ENCODE measurements at regions not wholly inside any gene's neighbourhood (a gene's known extent, or its start where the extent isn't known, plus 50 kb on each side); places are given as distances from the start of the nearest gene placed in this dataset.
"Not testable (repeated sequence)": the region's sequence is repeated elsewhere in the genome, so short reads cannot be mapped to it uniquely, and the experiment has no call there.

DNA sequence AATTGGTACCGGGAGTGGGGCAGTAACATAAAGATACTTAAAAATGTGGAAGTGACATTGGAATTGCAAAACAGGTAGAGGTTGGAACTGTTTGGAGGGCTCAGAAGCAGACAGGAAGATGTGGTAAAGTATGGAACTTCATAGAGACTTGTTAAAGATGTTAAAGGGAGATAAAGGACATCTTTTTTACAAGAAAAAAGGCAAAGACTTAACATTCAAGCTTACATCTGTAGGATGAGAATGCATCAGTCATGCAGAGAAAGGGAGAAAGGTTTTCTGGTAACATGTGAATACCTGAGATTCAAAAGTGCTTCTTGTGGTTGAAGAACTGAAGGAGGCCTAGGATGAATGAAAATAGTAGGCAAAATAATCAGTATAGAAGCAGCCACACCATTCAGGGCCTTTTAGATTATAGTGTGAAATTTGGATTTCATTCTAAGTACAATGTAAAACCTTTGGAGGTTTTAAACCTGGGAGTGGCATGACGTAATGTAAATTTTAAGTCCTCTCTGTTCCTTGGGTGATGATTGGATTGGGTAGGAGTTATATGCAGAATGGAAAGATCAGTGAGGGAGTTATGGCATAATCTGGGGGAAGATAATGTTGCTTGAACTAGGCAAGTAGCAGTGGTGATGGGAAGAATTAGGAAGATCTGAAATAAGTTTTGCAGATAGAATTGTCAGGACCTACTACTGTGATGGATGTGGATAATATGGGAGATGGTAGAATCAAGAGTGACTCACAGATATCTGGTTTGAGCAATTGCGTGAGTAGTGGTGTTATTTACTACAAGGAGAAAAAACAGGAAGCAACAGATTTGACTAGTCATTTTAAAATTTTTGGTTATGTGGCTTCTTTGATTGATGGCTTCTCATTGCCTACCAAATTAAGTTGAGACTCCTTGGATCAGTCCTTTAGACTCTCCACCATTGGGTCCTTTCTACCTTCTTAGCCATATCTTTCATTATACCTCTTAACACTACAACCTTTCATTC, 138.7 kb downstream of the VSIG4 start:
- Histone ChIP-seq H3K27me3 (peaks cover 18 to 78% (median 62%) of the 10 kb centered on the region in 11 experiments; a peak in 21 of 22 replicates), H3K4me1 (peaks cover 0 to 19% (median 0%) of the 10 kb centered on the region in 10 experiments; a peak in 7 of 20 replicates), H3K27ac (peak overlapping the region in 2 of 11 experiments; percentile 12 to 52; a peak in 2 of 22 replicates), H3K4me2 (peak overlapping the region in 2 of 11 experiments; percentile 2 to 15; a peak in 2 of 22 replicates), H3K9ac (no peak overlapping the region), H3K36me3 (no peaks in the 10 kb centered on the region), H3K9me3 (replicated peaks in 1 of 11) (peaks cover 0 to 19% (median 4%) of the 10 kb centered on the region in 11 experiments; a peak in 9 of 22 replicates), H3K4me3 (no peak overlapping the region), H4K20me1 (no peaks in the 10 kb centered on the region)
- TF ChIP-seq Cebpa-rat (IDR thresholded peaks at IDR 0.05), result no peak

GRCh38 chrX:65894133-65894532, 145.7 kb downstream of the VSIG4 start:
- Histone ChIP-seq H3K27ac (no peak overlapping the region), H3K4me2 (no peak overlapping the region), H4K20me1 (no peaks in the 10 kb centered on the region), H3K4me1 (no peaks in the 10 kb centered on the region), H3K27me3 (peaks cover 11 to 42% (median 29%) of the 10 kb centered on the region in 11 experiments; a peak in 19 of 22 replicates), H3K9ac (no peak overlapping the region), H3K4me3 (no peak overlapping the region), H3K9me3 (replicated peaks in 1 of 11) (peaks cover 0 to 20% (median 8%) of the 10 kb centered on the region in 11 experiments; a peak in 8 of 22 replicates), H3K36me3 (no peaks in the 10 kb centered on the region)
- no peak for TF ChIP-seq Cebpa-rat (IDR thresholded peaks at IDR 0.05)

DNA sequence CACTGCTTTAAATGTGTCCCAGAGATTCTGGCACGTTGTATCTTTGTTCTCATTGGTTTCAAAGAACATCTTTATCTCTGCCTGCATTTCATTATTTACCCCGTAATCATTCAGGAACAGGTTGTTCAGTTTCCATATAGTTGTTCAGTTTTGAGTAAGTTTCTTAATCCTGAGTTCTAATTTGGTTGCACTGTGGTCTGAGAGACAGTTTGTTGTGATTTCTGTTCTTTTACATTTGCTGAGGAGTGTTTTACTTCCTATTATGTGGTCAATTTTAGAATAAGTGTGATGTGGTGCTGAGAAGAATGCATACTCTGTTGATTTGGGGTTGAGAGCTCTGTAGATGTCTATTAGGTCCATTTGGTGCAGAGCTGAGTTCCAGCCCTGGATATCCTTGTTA, 148.1 kb downstream of the VSIG4 start:
- H3K36me3 ChIP-seq, H4K20me1 ChIP-seq, H3K27ac ChIP-seq, H3K4me3 ChIP-seq, H3K4me2 ChIP-seq, H3K4me1 ChIP-seq, H3K9ac ChIP-seq: not testable (repeated sequence)
- peaks cover 0 to 37% (median 19%) of the 10 kb centered on the region in 11 experiments; a peak in 18 of 22 replicates for H3K27me3 ChIP-seq
- H3K9me3 ChIP-seq (replicated peaks in 1 of 11), result peaks cover 0 to 20% (median 8%) of the 10 kb centered on the region in 11 experiments; a peak in 8 of 22 replicates

DNA sequence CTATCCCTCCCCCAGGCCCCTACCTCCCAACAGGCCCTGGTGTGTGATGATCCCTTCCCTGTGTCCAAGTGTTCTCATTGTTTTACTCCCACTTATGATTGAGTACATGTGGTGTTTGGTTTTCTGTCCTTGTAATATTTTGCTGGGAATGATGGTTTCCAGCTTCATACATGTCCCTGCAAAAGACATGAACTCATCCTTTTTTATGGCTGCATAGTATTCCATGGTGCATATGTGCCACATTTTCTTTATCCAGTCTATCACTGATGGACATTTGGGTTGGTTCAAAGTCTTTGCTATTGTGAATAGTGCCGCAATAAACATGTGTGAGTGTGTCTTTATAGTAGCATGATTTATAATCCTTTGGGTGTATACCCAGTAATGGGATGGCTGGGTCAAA, 151.7 kb downstream of the VSIG4 start:
- not testable (repeated sequence) for H3K9ac ChIP-seq

DNA sequence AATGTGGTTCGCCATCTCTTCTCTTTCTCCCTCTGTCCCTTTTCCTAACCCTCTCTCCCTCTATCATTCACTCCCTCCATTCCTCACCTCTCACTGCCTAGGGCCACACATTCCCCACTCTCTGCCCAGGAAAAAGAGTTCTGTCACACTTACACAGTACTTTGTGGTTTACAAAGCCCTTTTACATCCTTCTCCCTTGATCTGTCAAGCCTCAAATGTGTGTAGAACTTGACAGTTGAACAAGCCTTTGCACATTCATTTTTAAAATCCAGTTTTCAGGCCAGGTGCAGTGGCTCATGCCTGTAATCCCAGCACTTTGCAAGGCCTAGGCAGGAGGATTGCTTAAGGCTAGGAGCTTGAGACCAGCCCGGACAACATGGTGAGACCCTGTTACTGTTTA, 156.3 kb downstream of the VSIG4 start:
- H3K9ac ChIP-seq, result no peak overlapping the region
- no peak overlapping the region for H3K27ac ChIP-seq
- no peaks in the 10 kb centered on the region for H4K20me1 ChIP-seq
- no peaks in the 10 kb centered on the region for H3K9me3 ChIP-seq (replicated peaks in 1 of 11)
- H3K4me3 ChIP-seq, result no peak overlapping the region
- no peak for TF ChIP-seq Cebpa-rat (IDR thresholded peaks at IDR 0.05)
- no peak overlapping the region for H3K4me2 ChIP-seq
- H3K4me1 ChIP-seq, result no peaks in the 10 kb centered on the region; a peak in 1 of 20 replicates
- H3K27me3 ChIP-seq, result peaks cover 19 to 85% (median 65%) of the 10 kb centered on the region in 11 experiments; a peak in 20 of 22 replicates
- H3K36me3 ChIP-seq, result no peaks in the 10 kb centered on the region

More for the DNA sequence above, 151.7 kb downstream of the VSIG4 start:
- not testable (repeated sequence) for H3K36me3 ChIP-seq; H3K4me3 ChIP-seq; H4K20me1 ChIP-seq; H3K9me3 ChIP-seq (replicated peaks in 1 of 11); H3K4me1 ChIP-seq; H3K4me2 ChIP-seq; H3K27ac ChIP-seq
- H3K27me3 ChIP-seq, result peaks cover 15 to 60% (median 40%) of the 10 kb centered on the region in 11 experiments; a peak in 19 of 22 replicates

GRCh38 chrX:65879977-65880799, 159.7 kb downstream of the VSIG4 start:
- Histone ChIP-seq H3K4me3 (no peak overlapping the region), H4K20me1 (no peaks in the 10 kb centered on the region), H3K9ac (no peak overlapping the region), H3K27ac (no peak overlapping the region), H3K27me3 (peaks cover 12 to 80% (median 57%) of the 10 kb centered on the region in 11 experiments; a peak in 21 of 22 replicates), H3K4me2 (no peak overlapping the region), H3K9me3 (replicated peaks in 1 of 11) (peaks cover 0 to 6% (median 6%) of the 10 kb centered on the region in 11 experiments; a peak in 11 of 22 replicates), H3K36me3 (no peaks in the 10 kb centered on the region), H3K4me1 (no peaks in the 10 kb centered on the region; a peak in 1 of 20 replicates)
- TF ChIP-seq Cebpa-rat (IDR thresholded peaks at IDR 0.05), result no peak

DNA sequence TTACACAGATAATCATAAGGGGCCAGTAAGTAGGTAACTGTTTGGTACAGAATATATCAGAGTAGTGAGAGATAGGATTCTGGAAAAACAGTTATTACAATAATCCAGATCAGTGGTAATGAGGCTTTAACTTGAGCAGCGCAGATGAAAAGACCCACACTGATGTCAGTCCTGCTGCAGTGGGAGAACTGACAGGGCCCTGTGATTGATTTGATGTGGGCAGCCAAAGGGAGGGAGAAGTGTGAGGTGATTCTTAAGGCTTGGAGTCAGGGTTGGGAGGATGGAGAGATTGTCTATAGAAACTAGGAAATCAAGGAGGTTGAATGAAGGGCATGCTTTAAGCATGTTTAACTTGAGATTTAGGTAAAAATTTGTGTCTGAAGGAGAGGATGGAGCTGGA, 161.4 kb downstream of the VSIG4 start:
- no peak overlapping the region for H3K4me3 ChIP-seq
- no peak overlapping the region for H3K27ac ChIP-seq
- H3K27me3 ChIP-seq, result peaks cover 16 to 80% (median 59%) of the 10 kb centered on the region in 11 experiments; a peak in 21 of 22 replicates
- H3K9ac ChIP-seq, result no peak overlapping the region
- peaks cover 0 to 21% (median 11%) of the 10 kb centered on the region in 11 experiments; a peak in 12 of 22 replicates for H3K9me3 ChIP-seq (replicated peaks in 1 of 11)
- H3K4me1 ChIP-seq, result 0 out of 20 replicates have a peak, but pooled peaks cover 0 to 4% (median 0%) of the 10 kb centered on the region in 10 experiments
- H4K20me1 ChIP-seq, result no peaks in the 10 kb centered on the region
- no peaks in the 10 kb centered on the region for H3K36me3 ChIP-seq
- no peak overlapping the region for H3K4me2 ChIP-seq
- TF ChIP-seq Cebpa-rat (IDR thresholded peaks at IDR 0.05), result no peak

DNA sequence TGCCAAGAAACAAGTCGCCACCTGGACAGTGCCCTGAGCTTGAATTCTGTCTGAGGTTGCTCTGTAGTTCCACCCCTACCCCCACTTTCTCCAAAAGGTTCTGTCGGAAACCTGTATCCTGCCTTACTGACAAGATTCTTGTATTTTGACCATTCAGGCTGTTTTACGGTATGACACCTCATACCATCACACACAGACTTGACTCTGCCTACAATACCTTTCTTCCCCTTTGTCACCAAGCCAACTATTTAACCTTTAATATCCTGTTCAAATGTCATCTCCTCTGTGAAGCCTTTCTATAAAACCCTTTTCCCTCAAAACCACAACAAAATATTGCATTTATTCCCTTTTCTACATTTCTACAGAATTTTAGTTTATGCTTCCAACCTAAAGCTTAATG, 161.9 kb downstream of the VSIG4 start:
- H3K4me1 ChIP-seq, result 0 out of 20 replicates have a peak, but pooled peaks cover 0 to 4% (median 0%) of the 10 kb centered on the region in 10 experiments
- no peak overlapping the region for H3K4me3 ChIP-seq
- no peak for TF ChIP-seq Cebpa-rat (IDR thresholded peaks at IDR 0.05)
- peaks cover 20 to 80% (median 58%) of the 10 kb centered on the region in 11 experiments; a peak in 21 of 22 replicates for H3K27me3 ChIP-seq
- H3K4me2 ChIP-seq, result no peak overlapping the region
- H3K27ac ChIP-seq, result no peak overlapping the region
- H3K9ac ChIP-seq, result no peak overlapping the region
- H4K20me1 ChIP-seq, result no peaks in the 10 kb centered on the region
- peaks cover 0 to 21% (median 11%) of the 10 kb centered on the region in 11 experiments; a peak in 12 of 22 replicates for H3K9me3 ChIP-seq (replicated peaks in 1 of 11)
- H3K36me3 ChIP-seq, result no peaks in the 10 kb centered on the region

- H3K4me2 ChIP-seq, H3K4me1 ChIP-seq, H4K20me1 ChIP-seq, H3K9ac ChIP-seq, H3K27ac ChIP-seq, H3K36me3 ChIP-seq, H3K4me3 ChIP-seq: not testable (repeated sequence)
- peaks cover 0 to 21% (median 11%) of the 10 kb centered on the region in 11 experiments; a peak in 12 of 22 replicates for H3K9me3 ChIP-seq (replicated peaks in 1 of 11)
- H3K27me3 ChIP-seq, result peaks cover 27 to 63% (median 45%) of the 10 kb centered on the region in 11 experiments; a peak in 21 of 22 replicates
Measured at GRCh38 chrX:65875614-65876013, 164.3 kb downstream of the VSIG4 start.
